ENCODE measurements at regions not wholly inside any gene's neighbourhood (a gene's known extent, or its start where the extent isn't known, plus 50 kb on each side); places are given as distances from the start of the nearest gene placed in this dataset.

GRCh38 chr1:58256041-58256440 lies 290.5 kb downstream of the OMA1 start:
- DNase-seq (ENCODE audit: low read depth in 1 of 2, low spot score in 1 of 2) = no peak
- TF ChIP-seq JUND (IDR thresholded peaks at IDR 0.05; ENCODE audit: low read depth) = no peak
- in situ Hi-C loops (cut with HindIII; ENCODE audit: low pct_unique_long_range_greater_than_20kb, low sequenced_read_pairs) = no loop called here

- DNase-seq (ENCODE audit: low read depth in 1 of 2, low spot score in 1 of 2) = no peak
- in situ Hi-C loops (cut with HindIII; ENCODE audit: low pct_unique_long_range_greater_than_20kb, low sequenced_read_pairs) = no loop called here
- TF ChIP-seq JUND (IDR thresholded peaks at IDR 0.05; ENCODE audit: low read depth) = no peak
These were observed 291.3 kb downstream of the OMA1 start for GRCh38 chr1:58255192-58255591.

- in situ Hi-C loops (cut with HindIII; ENCODE audit: low pct_unique_long_range_greater_than_20kb, low sequenced_read_pairs) = no loop called here
- no peak for TF ChIP-seq JUND (IDR thresholded peaks at IDR 0.05; ENCODE audit: low read depth)
- DNase-seq (ENCODE audit: low read depth in 1 of 2, low spot score in 1 of 2) = no peak
These were observed 295.0 kb downstream of the OMA1 start for GRCh38 chr1:58251430-58252073.

GRCh38 chr1:58250587-58250948 lies 296.0 kb downstream of the OMA1 start:
- no peak for TF ChIP-seq JUND (IDR thresholded peaks at IDR 0.05; ENCODE audit: low read depth)
- DNase-seq (ENCODE audit: low read depth in 1 of 2, low spot score in 1 of 2) = no peak
- in situ Hi-C loops (cut with HindIII; ENCODE audit: low pct_unique_long_range_greater_than_20kb, low sequenced_read_pairs) = no loop called here

GRCh38 chr1:58249737-58250586 lies 296.6 kb downstream of the OMA1 start:
- no peak for TF ChIP-seq JUND (IDR thresholded peaks at IDR 0.05; ENCODE audit: low read depth)
- DNase-seq (ENCODE audit: low read depth in 1 of 2, low spot score in 1 of 2) = peak in 1 of 2 experiments; percentile 2
- in situ Hi-C loops (cut with HindIII; ENCODE audit: low pct_unique_long_range_greater_than_20kb, low sequenced_read_pairs) = no loop called here

- in situ Hi-C loops (cut with HindIII; ENCODE audit: low pct_unique_long_range_greater_than_20kb, low sequenced_read_pairs) = no loop called here
- DNase-seq (ENCODE audit: low read depth in 1 of 2, low spot score in 1 of 2) = no peak
These were observed 297.2 kb downstream of the OMA1 start for GRCh38 chr1:58249388-58249736.

GRCh38 chr1:58248791-58249190 lies 297.7 kb downstream of the OMA1 start:
- no peak for TF ChIP-seq JUND (IDR thresholded peaks at IDR 0.05; ENCODE audit: low read depth)
- in situ Hi-C loops (cut with HindIII; ENCODE audit: low pct_unique_long_range_greater_than_20kb, low sequenced_read_pairs) = no loop called here
- DNase-seq (ENCODE audit: low read depth in 1 of 2, low spot score in 1 of 2) = no peak

More at GRCh38 chr1:58249388-58249736, 297.2 kb downstream of the OMA1 start:
- no peak for TF ChIP-seq JUND (IDR thresholded peaks at IDR 0.05; ENCODE audit: low read depth)

- in situ Hi-C loops (cut with HindIII; ENCODE audit: low pct_unique_long_range_greater_than_20kb, low sequenced_read_pairs) = no loop called here
- DNase-seq (ENCODE audit: low read depth in 1 of 2, low spot score in 1 of 2) = no peak
- TF ChIP-seq JUND (IDR thresholded peaks at IDR 0.05; ENCODE audit: low read depth) = no peak
These were observed 298.5 kb downstream of the OMA1 start for GRCh38 chr1:58248072-58248471.

GRCh38 chr1:58246549-58246948 lies 300.0 kb downstream of the OMA1 start:
- no peak for DNase-seq (ENCODE audit: low read depth in 1 of 2, low spot score in 1 of 2)
- no peak for TF ChIP-seq JUND (IDR thresholded peaks at IDR 0.05; ENCODE audit: low read depth)
- in situ Hi-C loops (cut with HindIII; ENCODE audit: low pct_unique_long_range_greater_than_20kb, low sequenced_read_pairs) = no loop called here

- in situ Hi-C loops (cut with HindIII; ENCODE audit: low pct_unique_long_range_greater_than_20kb, low sequenced_read_pairs) = no loop called here
- DNase-seq (ENCODE audit: low read depth in 1 of 2, low spot score in 1 of 2) = peak in 1 of 2 experiments; percentile 3
- no peak for TF ChIP-seq JUND (IDR thresholded peaks at IDR 0.05; ENCODE audit: low read depth)
These were observed 301.7 kb downstream of the OMA1 start for GRCh38 chr1:58244872-58245271.

GRCh38 chr1:58238846-58239245 lies 307.7 kb downstream of the OMA1 start:
- in situ Hi-C loops (cut with HindIII; ENCODE audit: low pct_unique_long_range_greater_than_20kb, low sequenced_read_pairs) = no loop called here
- no peak for DNase-seq (ENCODE audit: low read depth in 1 of 2, low spot score in 1 of 2)
- TF ChIP-seq JUND (IDR thresholded peaks at IDR 0.05; ENCODE audit: low read depth) = no peak

GRCh38 chr1:58233729-58234128 lies 312.8 kb downstream of the OMA1 start:
- in situ Hi-C loops (cut with HindIII; ENCODE audit: low pct_unique_long_range_greater_than_20kb, low sequenced_read_pairs) = no loop called here
- no peak for TF ChIP-seq JUND (IDR thresholded peaks at IDR 0.05; ENCODE audit: low read depth)
- DNase-seq (ENCODE audit: low read depth in 1 of 2, low spot score in 1 of 2) = no peak

GRCh38 chr1:58231204-58231603 lies 315.3 kb downstream of the OMA1 start:
- DNase-seq (ENCODE audit: low read depth in 1 of 2, low spot score in 1 of 2) = no peak
- in situ Hi-C loops (cut with HindIII; ENCODE audit: low pct_unique_long_range_greater_than_20kb, low sequenced_read_pairs) = no loop called here
- no peak for TF ChIP-seq JUND (IDR thresholded peaks at IDR 0.05; ENCODE audit: low read depth)
